ENCODE measurements at regions not wholly inside any gene's neighbourhood (a gene's known extent, or its start where the extent isn't known, plus 50 kb on each side); places are given as distances from the start of the nearest gene placed in this dataset.

- TF ChIP-seq CTCF (IDR thresholded peaks at IDR 0.05) (no peak), POLR2A (IDR thresholded peaks at IDR 0.05) (no peak)
These were observed 133.3 kb upstream of the SMARCA2 start for GRCh38 chr9:1881708-1882295.

Measured in testis (tissue), 2 donors.